Thymus (tissue), 11 donors: ENCODE measurements at regions not wholly inside any gene's neighbourhood (a gene's known extent, or its start where the extent isn't known, plus 50 kb on each side); places are given as distances from the start of the nearest gene placed in this dataset.

Experiments used
- DNase-seq, 9 donors: peaks; one replicate each; pipeline ENCODE4 v3.0.0-alpha.2; 2013; ENCODE audit warnings: low spot score in 9 of 9, low read depth in 6 of 9, missing footprints in 1 of 9
- H3K27ac ChIP-seq, 2 donors: one replicate each; pipeline ENCODE4 v1.5.1; 2013; ENCODE audit warnings: control low read depth in 1 of 2, low read depth in 1 of 2, low read length in 1 of 2, mild to moderate bottlenecking in 1 of 2, moderate library complexity in 1 of 2
- H3K27me3 ChIP-seq, 2 donors: one replicate each; pipeline ENCODE4 v1.5.1; 2013; ENCODE audit warnings: low read length in 1 of 2; ENCODE audit not compliant: control insufficient read depth in 2 of 2, insufficient read depth in 1 of 2
- H3K36me3 ChIP-seq, 2 donors: one replicate each; pipeline ENCODE4 v1.5.1; 2013; ENCODE audit warnings: low read length in 1 of 2, mild to moderate bottlenecking in 1 of 2, moderate library complexity in 1 of 2; ENCODE audit not compliant: control insufficient read depth in 2 of 2, insufficient read depth in 2 of 2
- H3K4me1 ChIP-seq, 2 donors: one replicate each; pipeline ENCODE4 v1.5.1; 2013; ENCODE audit warnings: low read length in 2 of 2; ENCODE audit not compliant: control insufficient read depth in 2 of 2, insufficient read depth in 2 of 2
- H3K4me3 ChIP-seq, 2 donors: one replicate each; pipeline ENCODE4 v1.5.1; 2013; ENCODE audit warnings: low read length in 2 of 2, control low read depth in 1 of 2, mild to moderate bottlenecking in 1 of 2
- H3K9me3 ChIP-seq, 2 donors: one replicate each; pipeline ENCODE4 v1.5.1; 2013; ENCODE audit warnings: low read length in 1 of 2, mild to moderate bottlenecking in 1 of 2; ENCODE audit not compliant: control insufficient read depth in 2 of 2, insufficient read depth in 1 of 2
- WGBS: extraction: QIAGEN DNeasy Blood & Tissue Kit; methylation state at CpG from one replicate; pipeline ENCODE4 v1.1.7; 2013; 5-methylcytosine and 5-hydroxymethylcytosine counted together
- donor health status: healthy.

GRCh38 chr12:90048918-90049317 lies 340.3 kb upstream of the ATP2B1 start:
- no peak overlapping the region for H3K27ac ChIP-seq

DNA sequence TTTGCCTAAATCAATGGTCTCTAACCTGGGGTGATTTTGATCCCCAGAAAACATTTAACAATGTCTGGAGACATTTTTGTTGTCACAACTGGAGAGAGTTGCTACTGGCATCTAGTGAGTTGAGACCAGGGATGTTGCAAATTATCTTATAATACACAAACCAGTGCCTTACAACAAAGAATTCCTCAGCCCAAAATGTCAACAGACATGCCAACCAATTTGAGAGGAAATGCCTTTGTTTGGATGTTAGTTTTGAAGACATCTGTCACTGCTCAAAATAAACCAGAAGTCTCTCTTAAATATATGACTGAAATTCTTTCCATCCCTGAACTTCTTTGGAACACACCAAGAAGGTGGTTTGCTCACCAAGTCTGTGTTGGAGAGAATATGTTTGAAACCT lies 336.9 kb upstream of the ATP2B1 start:
- H3K9me3 ChIP-seq, result peaks cover 0 to 4% of the 10 kb centered on the region in 2 donors
- no peaks in the 10 kb centered on the region for H3K4me1 ChIP-seq
- no peak overlapping the region for H3K4me3 ChIP-seq
- H3K27ac ChIP-seq, result no peak overlapping the region
- no peak for DNase-seq
- no peaks in the 10 kb centered on the region for H3K27me3 ChIP-seq
- H3K36me3 ChIP-seq, result no peaks in the 10 kb centered on the region

More at GRCh38 chr12:90048918-90049317, 340.3 kb upstream of the ATP2B1 start:
- H3K36me3 ChIP-seq, result no peaks in the 10 kb centered on the region
- H3K27me3 ChIP-seq, result no peaks in the 10 kb centered on the region
- DNase-seq, result no peak
- H3K4me3 ChIP-seq, result no peak overlapping the region
- peaks cover 0 to 4% of the 10 kb centered on the region in 2 donors for H3K9me3 ChIP-seq
- H3K4me1 ChIP-seq, result no peaks in the 10 kb centered on the region

- H3K36me3 ChIP-seq, result no peaks in the 10 kb centered on the region
- peaks cover 0 to 4% of the 10 kb centered on the region in 2 donors for H3K9me3 ChIP-seq
- no peaks in the 10 kb centered on the region for H3K4me1 ChIP-seq
- H3K27ac ChIP-seq, result no peak overlapping the region
- no peaks in the 10 kb centered on the region for H3K27me3 ChIP-seq
- DNase-seq, result no peak
- H3K4me3 ChIP-seq, result no peak overlapping the region
These were observed 335.4 kb upstream of the ATP2B1 start for GRCh38 chr12:90044069-90044468.

- Histone ChIP-seq H3K27me3 (no peaks in the 10 kb centered on the region), H3K4me3 (no peak overlapping the region), H3K9me3 (peaks cover 0 to 4% of the 10 kb centered on the region in 2 donors), H3K27ac (no peak overlapping the region), H3K36me3 (no peaks in the 10 kb centered on the region), H3K4me1 (no peaks in the 10 kb centered on the region)
- WGBS, result over 99% methylated on average over 5 of the region's 5 CpGs
- no peak for DNase-seq
These were observed 334.4 kb upstream of the ATP2B1 start for GRCh38 chr12:90042920-90043641.

DNA sequence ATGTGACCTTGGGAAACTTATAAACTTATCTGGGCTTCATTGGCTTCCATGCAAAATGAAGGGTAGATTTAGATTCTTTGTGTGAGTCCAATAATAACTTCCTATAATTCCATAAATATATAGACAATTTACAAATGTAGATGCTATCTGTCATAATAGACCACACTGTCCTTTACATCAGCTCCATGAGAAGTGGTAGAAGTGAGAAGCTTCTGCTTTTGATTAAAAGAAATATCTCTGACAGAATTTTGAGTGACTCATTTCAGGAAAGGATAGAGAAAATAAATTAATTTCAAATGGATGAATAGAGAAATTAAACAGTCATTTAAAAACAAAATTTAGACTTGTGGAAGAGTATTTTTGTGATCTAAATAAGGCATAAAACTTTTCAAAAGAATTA lies 329.7 kb upstream of the ATP2B1 start:
- Histone ChIP-seq H3K36me3 (no peaks in the 10 kb centered on the region), H3K4me3 (no peak overlapping the region), H3K27me3 (no peaks in the 10 kb centered on the region), H3K9me3 (no peaks in the 10 kb centered on the region), H3K27ac (no peak overlapping the region), H3K4me1 (no peaks in the 10 kb centered on the region)
- DNase-seq, result no peak

DNA sequence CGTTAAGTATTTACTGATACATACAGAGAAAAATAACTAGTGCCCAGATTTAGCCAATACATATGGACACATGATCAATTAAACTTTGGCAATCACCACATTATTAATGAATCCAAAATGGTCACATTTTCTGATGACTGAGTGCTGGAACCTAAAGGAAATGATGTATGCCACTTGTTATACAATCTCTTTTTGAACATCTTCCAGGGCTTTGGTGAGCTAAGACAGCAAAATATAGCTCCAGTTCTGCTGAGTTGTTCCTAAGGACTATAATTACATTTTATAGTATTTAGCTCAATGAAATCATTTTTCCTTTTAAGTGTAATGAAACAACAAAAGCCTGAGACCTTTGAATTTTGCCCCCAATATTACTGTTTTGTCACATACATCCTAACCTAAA lies 329.1 kb upstream of the ATP2B1 start:
- no peak overlapping the region for H3K4me3 ChIP-seq

DNA sequence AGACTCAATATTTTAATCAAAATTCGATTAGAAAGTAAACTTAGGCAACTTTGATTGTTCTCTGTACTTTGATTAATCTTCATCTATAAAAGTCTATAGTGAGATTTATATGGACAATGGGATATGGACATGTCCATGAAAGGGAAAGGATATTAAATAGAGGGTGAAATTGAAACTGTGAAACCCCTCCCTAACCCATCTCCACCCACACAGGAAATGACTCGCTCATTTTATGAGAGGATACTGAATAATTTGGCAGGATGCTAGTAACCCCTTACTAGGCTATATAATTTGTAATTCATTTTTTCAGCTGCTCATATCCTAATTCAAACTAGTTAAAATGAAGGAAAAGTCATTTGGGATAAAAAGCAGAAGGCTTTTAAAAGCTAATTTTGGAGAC lies 328.0 kb upstream of the ATP2B1 start:
- Histone ChIP-seq H3K27ac (no peak overlapping the region), H3K27me3 (no peaks in the 10 kb centered on the region), H3K36me3 (no peaks in the 10 kb centered on the region), H3K9me3 (no peaks in the 10 kb centered on the region), H3K4me3 (no peak overlapping the region), H3K4me1 (no peaks in the 10 kb centered on the region)
- WGBS, result 79% methylated on average over 2 of the region's 2 CpGs
- no peak for DNase-seq

More for the DNA sequence above, 329.1 kb upstream of the ATP2B1 start:
- no peak overlapping the region for H3K27ac ChIP-seq
- H3K9me3 ChIP-seq, result no peaks in the 10 kb centered on the region
- no peaks in the 10 kb centered on the region for H3K4me1 ChIP-seq
- no peaks in the 10 kb centered on the region for H3K36me3 ChIP-seq
- DNase-seq, result no peak
- WGBS, result 95% methylated on average over 1 of the region's 1 CpG
- no peaks in the 10 kb centered on the region for H3K27me3 ChIP-seq

- Histone ChIP-seq H3K4me1 (peaks cover 0 to 7% of the 10 kb centered on the region in 2 donors), H3K36me3 (no peaks in the 10 kb centered on the region), H3K9me3 (no peaks in the 10 kb centered on the region)
These were observed 322.1 kb upstream of the ATP2B1 start for GRCh38 chr12:90030726-90031125.

DNA sequence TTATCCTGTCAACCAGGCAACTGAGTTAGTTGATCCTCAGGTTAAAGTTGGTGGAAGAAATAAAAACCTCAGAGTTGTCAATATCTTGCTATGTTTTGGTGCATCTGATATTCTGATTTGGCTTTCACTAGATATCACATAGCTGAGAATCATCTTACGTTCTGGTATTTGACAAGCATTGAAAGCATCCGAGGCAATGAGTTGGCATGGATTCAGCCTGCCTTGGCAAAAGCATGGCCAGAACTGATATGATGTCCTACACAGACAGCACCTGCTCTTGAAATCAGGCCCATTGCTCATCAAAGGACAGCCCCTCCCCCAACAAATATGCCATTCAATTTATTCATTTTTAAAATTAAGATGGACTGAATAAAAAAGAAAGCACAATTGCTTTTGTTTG lies 320.7 kb upstream of the ATP2B1 start:
- no peak overlapping the region for H3K27ac ChIP-seq
- 93% methylated on average over 2 of the region's 2 CpGs for WGBS
- no peaks in the 10 kb centered on the region for H3K27me3 ChIP-seq
- H3K4me3 ChIP-seq, result no peak overlapping the region
- no peak for DNase-seq
- H3K9me3 ChIP-seq, result no peaks in the 10 kb centered on the region
- H3K4me1 ChIP-seq, result peaks cover 0 to 7% of the 10 kb centered on the region in 2 donors
- H3K36me3 ChIP-seq, result no peaks in the 10 kb centered on the region

More at GRCh38 chr12:90030726-90031125, 322.1 kb upstream of the ATP2B1 start:
- no peak overlapping the region for H3K4me3 ChIP-seq
- H3K27ac ChIP-seq, result no peak overlapping the region
- H3K27me3 ChIP-seq, result no peaks in the 10 kb centered on the region
- DNase-seq, result no peak
